ENCODE measurements at regions not wholly inside any gene's neighbourhood (a gene's known extent, or its start where the extent isn't known, plus 50 kb on each side); places are given as distances from the start of the nearest gene placed in this dataset.

GRCh38 chr22:47443836-47444745 is 681.6 kb downstream of the TBC1D22A start:
- TF ChIP-seq ZNF544 (tag by site-specific recombination; IDR thresholded peaks at IDR 0.05) (no peak), HOXA7 (CRISPR knock-in tag; IDR thresholded peaks at IDR 0.05; ENCODE audit: borderline replicate concordance) (no peak), MYNN (tag by site-specific recombination; IDR thresholded peaks at IDR 0.05; ENCODE audit: borderline replicate concordance) (no peak), ZNF549 (tag by site-specific recombination; IDR thresholded peaks at IDR 0.05) (no peak), ZNF274 (IDR thresholded peaks at IDR 0.05; ENCODE audit: low read length) (no peak), ZNF274 (tag by site-specific recombination; IDR thresholded peaks at IDR 0.05; ENCODE audit: borderline replicate concordance) (no peak), ZNF155 (tag by site-specific recombination; IDR thresholded peaks at IDR 0.05) (no peak), ZNF292 (tag by site-specific recombination; IDR thresholded peaks at IDR 0.05; ENCODE audit: borderline replicate concordance, low read depth) (no peak), ZNF121 (tag by site-specific recombination; IDR thresholded peaks at IDR 0.05) (no peak)
- Histone ChIP-seq H3K27ac (ENCODE audit: extremely low read depth, low read depth, low read length) (no peak overlapping the region), H3K4me3 (ENCODE audit: low read depth, low read length) (no peak overlapping the region), H3K4me1 (ENCODE audit: control insufficient read depth, insufficient read depth, low read length) (no peaks in the 10 kb centered on the region), H3K36me3 (ENCODE audit: control insufficient read depth in 2 of 2, insufficient read depth in 1 of 2, low read length in 2 of 2) (no peaks in the 10 kb centered on the region), H3K9me3 (ENCODE audit: control insufficient read depth, insufficient read depth, low read depth, low read length) (no peaks in the 10 kb centered on the region)
- ChIA-PET POLR2A (no interaction called here), CTCF (interaction anchor here (0.5 kb wide), 1 partner anchor 71 kb away, joined by 3 read pairs; no protein-coding TSS in a partner anchor)

GRCh38 chr22:47442821-47443220 is 680.4 kb downstream of the TBC1D22A start:
- no peaks in the 10 kb centered on the region for H3K36me3 ChIP-seq (ENCODE audit: control insufficient read depth in 2 of 2, insufficient read depth in 1 of 2, low read length in 2 of 2)
- H3K9me3 ChIP-seq (ENCODE audit: control insufficient read depth, insufficient read depth, low read depth, low read length): no peaks in the 10 kb centered on the region
- CTCF ChIA-PET: interaction anchor here (0.8 kb wide), 1 partner anchor 9 kb away, joined by 3 read pairs; no protein-coding TSS in a partner anchor

More at GRCh38 chr22:47442821-47443220, 680.4 kb downstream of the TBC1D22A start:
- no peak overlapping the region for H3K27ac ChIP-seq (ENCODE audit: extremely low read depth, low read depth, low read length)
- no peaks in the 10 kb centered on the region for H3K4me1 ChIP-seq (ENCODE audit: control insufficient read depth, insufficient read depth, low read length)
- no peak overlapping the region for H3K4me3 ChIP-seq (ENCODE audit: low read depth, low read length)
- POLR2A ChIA-PET: no interaction called here
- TF ChIP-seq ZNF280D (tag by site-specific recombination; IDR thresholded peaks at IDR 0.05) (no peak), SP2 (tag by site-specific recombination; IDR thresholded peaks at IDR 0.05) (no peak), ZNF626 (tag by site-specific recombination; IDR thresholded peaks at IDR 0.05) (no peak), ZNF426 (tag by site-specific recombination; IDR thresholded peaks at IDR 0.05) (no peak), PRDM2 (tag by site-specific recombination; IDR thresholded peaks at IDR 0.05; ENCODE audit: borderline replicate concordance) (no peak), SCRT1 (tag by site-specific recombination; IDR thresholded peaks at IDR 0.05; ENCODE audit: borderline replicate concordance) (no peak), ZNF394 (tag by site-specific recombination; IDR thresholded peaks at IDR 0.05; ENCODE audit: borderline replicate concordance) (no peak)
